ENCODE measurements at regions not wholly inside any gene's neighbourhood (a gene's known extent, or its start where the extent isn't known, plus 50 kb on each side); places are given as distances from the start of the nearest gene placed in this dataset.

GRCh38 chr22:48630848-48631247 is 1196.8 kb downstream of the BRD1 start:
- TF ChIP-seq POLR2A (IDR thresholded peaks at IDR 0.05; ENCODE audit: extremely low read depth, insufficient read length) (no peak), MYC (IDR thresholded peaks at IDR 0.05; ENCODE audit: low read depth, low read length) (no peak), CTCF (IDR thresholded peaks at IDR 0.05; ENCODE audit: low read depth, low read length) (no peak), MAX (IDR thresholded peaks at IDR 0.05; ENCODE audit: low read depth, low read length) (no peak)
- no peak overlapping the region for H3K4me3 ChIP-seq (ENCODE audit: low read depth, low read length)
- no peak for DNase-seq (ENCODE audit: low read depth)

DNA sequence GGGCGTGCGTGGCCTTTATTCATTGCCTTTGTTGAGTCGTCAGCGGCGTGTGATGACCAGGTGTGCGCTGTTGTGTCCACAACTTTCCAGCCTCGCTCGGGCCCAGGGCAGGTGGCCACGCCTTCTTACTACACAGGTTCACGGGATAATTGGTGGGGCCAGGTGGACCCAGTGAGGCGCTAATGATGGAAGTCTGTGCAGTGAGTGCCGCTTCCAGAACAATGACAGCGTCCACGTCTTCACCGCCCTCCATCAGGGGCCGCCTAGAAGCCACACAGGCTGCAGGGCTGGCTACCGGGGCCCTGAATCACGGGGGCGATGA is 1197.3 kb downstream of the BRD1 start:
- H3K4me3 ChIP-seq (ENCODE audit: low read depth, low read length): no peak overlapping the region
- DNase-seq (ENCODE audit: low read depth): no peak
- TF ChIP-seq MYC (IDR thresholded peaks at IDR 0.05; ENCODE audit: low read depth, low read length): no peak
- no peak for TF ChIP-seq MAX (IDR thresholded peaks at IDR 0.05; ENCODE audit: low read depth, low read length)
- TF ChIP-seq CTCF (IDR thresholded peaks at IDR 0.05; ENCODE audit: low read depth, low read length): no peak

DNA sequence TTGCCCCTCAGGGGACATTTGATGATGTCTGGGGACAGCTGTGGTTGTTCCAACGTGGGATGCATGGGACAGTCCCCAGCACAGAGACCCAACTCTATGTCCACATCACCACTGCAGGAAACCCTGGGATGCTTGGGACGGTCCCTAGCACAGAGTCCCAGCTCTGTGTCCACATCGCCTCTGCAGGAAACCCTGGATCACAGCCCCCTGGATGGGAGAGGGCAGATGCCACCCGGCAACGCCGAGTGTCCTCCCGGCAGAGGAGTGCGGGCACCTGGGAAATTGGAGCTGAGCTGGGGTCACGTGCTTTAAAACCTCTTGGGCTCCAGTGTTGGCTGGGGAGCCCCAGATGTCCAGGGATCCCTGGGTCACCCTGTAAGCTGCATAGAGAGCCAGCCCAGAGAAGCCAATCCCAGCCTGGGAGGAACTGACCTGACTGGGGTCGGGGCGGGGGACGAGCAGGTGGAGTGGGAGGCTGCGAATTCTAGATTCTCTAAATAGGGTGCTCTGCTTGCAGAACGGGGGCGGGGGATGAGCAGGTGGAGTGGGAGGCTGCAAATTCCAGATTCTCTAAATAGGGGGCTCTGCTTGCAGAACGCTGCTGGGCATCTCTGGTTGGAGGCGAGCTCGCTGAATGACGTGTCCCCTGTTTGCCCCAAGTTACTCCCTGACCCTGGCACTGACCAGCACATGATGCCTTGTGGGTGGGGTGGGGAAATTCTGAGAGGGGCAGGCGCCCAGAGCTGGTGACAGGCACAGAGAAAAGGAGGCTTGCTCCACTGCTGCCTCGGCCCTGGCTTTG is 1197.8 kb downstream of the BRD1 start:
- no peak for DNase-seq (ENCODE audit: low read depth)
- TF ChIP-seq MAX (IDR thresholded peaks at IDR 0.05; ENCODE audit: low read depth, low read length) (no peak), CTCF (IDR thresholded peaks at IDR 0.05; ENCODE audit: low read depth, low read length) (no peak), MYC (IDR thresholded peaks at IDR 0.05; ENCODE audit: low read depth, low read length) (no peak), POLR2A (IDR thresholded peaks at IDR 0.05; ENCODE audit: extremely low read depth, insufficient read length) (no peak)

DNA sequence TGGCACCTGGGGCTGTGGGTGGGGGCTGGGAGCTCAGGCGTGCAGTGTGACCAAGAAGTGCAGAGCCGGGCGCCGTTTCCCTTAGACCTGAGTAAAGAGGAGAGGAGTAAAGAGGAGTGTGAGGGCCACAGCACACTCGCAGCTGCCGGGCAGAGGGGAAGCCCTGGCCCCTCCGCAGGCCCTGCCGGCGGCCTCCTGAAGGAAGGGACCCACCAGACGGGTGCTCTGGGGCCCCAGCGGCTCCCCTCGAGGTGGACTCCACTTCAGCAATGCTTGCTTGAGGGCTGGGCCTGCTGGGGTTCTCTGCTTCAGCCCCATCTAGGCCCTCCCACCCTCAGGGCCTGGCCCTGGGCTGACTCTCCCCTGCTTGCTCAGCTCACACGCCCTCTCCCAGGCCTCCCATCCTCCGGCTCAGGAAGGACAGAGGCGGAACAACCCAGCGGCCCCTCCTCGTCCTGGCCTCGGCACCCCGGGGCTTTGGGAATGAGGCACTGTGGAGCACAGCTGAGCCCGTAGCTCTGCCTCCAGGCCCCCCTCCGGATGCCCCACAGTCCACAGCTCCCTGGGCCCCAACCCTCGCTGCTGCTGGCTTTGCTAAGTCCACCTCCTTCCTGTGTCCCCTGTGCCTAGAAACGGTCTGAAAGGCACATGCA is 1198.7 kb downstream of the BRD1 start:
- DNase-seq (ENCODE audit: low read depth): no peak
- H3K4me3 ChIP-seq (ENCODE audit: low read depth, low read length): no peak overlapping the region
- TF ChIP-seq MYC (IDR thresholded peaks at IDR 0.05; ENCODE audit: low read depth, low read length) (no peak), CTCF (IDR thresholded peaks at IDR 0.05; ENCODE audit: low read depth, low read length) (no peak), MAX (IDR thresholded peaks at IDR 0.05; ENCODE audit: low read depth, low read length) (no peak), POLR2A (IDR thresholded peaks at IDR 0.05; ENCODE audit: extremely low read depth, insufficient read length) (no peak)

More for the DNA sequence above, 1197.8 kb downstream of the BRD1 start:
- no peak overlapping the region for H3K4me3 ChIP-seq (ENCODE audit: low read depth, low read length)

GRCh38 chr22:48627966-48628365 is 1199.7 kb downstream of the BRD1 start:
- no peak overlapping the region for H3K4me3 ChIP-seq (ENCODE audit: low read depth, low read length)
- no peak for DNase-seq (ENCODE audit: low read depth)
- TF ChIP-seq MAX (IDR thresholded peaks at IDR 0.05; ENCODE audit: low read depth, low read length): no peak
- no peak for TF ChIP-seq CTCF (IDR thresholded peaks at IDR 0.05; ENCODE audit: low read depth, low read length)
- TF ChIP-seq MYC (IDR thresholded peaks at IDR 0.05; ENCODE audit: low read depth, low read length): no peak
- no peak for TF ChIP-seq POLR2A (IDR thresholded peaks at IDR 0.05; ENCODE audit: extremely low read depth, insufficient read length)

Measured in NB4 (cell line).